EH (cell line): ENCODE measurements at regions not wholly inside any gene's neighbourhood (a gene's known extent, or its start where the extent isn't known, plus 50 kb on each side); places are given as distances from the start of the nearest gene placed in this dataset.
"Not testable (repeated sequence)": the region's sequence is repeated elsewhere in the genome, so short reads cannot be mapped to it uniquely, and the experiment has no call there.

ENCODE experiments used
- DNase-seq: peaks from one replicate; pipeline ENCODE4 v3.0.0-alpha.2; 2015; ENCODE audit warnings: low read depth

DNA sequence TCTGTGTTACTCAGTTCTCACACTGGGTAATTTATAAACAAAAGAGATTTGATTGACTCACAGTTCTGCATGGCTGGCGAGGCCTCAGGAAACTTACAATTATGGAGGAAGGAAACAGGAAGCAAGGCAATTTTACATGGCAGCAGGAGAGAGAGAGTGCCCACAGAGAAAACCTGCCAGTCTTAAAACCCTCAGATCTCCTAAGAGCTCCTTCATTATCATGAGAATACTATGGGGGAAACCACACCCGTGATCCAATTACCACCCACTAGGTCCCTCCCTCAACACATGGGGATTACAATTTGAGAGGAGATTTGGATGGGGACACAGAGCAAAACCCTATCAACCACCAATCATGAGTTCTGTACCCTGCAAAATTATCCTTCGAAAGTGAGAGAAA is 1180.8 kb downstream of the JRKL start:
- DNase-seq = no peak

DNA sequence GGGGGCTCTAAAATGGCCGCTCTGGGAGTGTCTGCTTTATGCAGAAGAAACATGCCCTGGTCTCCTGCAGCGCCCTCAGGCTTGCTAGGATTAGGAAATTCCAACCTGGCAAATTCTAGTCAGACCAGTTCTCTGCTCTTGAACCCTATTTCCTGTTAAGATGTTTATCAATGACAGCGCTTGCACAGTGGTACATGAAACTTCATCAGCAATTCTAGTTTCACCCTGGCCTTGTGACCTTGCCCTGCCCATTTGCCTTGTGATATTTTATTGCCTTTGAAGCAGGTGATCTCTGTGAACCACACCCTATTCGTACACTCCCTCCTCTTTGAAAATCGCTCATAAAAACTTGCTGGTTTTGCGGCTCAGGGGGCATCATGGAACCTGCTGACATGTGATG is 1184.0 kb downstream of the JRKL start:
- DNase-seq = not testable (repeated sequence)

DNA sequence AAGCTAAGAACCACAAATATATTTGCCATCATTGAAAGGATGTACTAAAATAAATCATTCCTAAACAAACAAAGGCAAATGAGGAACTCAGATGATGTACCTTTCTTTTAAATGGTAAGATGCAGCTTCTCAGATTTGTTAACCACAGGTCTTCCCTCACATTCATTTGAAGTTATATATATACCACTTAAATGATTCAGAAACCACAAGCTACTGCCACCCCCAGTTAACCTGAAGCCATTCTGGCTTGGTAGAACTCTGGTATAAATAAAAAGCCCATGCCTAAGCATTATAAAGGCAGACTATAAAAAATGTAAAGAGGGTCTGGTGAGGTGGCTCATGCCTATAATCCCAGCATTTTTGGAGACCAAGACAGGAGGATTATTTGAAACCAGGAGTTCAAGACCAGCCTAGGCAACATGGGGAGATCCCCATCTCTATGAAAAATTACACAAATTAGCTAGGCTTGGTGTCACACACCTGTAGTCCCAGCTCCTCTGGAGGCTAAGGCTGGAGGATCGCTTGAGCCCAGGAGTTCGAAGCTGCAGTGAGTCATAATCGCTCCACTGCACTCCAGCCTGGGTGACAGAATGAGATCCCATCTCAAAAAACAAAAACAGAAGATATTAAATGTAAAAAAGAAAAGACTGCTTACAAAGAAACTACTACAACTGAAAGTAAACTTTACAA is 1185.3 kb downstream of the JRKL start:
- DNase-seq = no peak

DNA sequence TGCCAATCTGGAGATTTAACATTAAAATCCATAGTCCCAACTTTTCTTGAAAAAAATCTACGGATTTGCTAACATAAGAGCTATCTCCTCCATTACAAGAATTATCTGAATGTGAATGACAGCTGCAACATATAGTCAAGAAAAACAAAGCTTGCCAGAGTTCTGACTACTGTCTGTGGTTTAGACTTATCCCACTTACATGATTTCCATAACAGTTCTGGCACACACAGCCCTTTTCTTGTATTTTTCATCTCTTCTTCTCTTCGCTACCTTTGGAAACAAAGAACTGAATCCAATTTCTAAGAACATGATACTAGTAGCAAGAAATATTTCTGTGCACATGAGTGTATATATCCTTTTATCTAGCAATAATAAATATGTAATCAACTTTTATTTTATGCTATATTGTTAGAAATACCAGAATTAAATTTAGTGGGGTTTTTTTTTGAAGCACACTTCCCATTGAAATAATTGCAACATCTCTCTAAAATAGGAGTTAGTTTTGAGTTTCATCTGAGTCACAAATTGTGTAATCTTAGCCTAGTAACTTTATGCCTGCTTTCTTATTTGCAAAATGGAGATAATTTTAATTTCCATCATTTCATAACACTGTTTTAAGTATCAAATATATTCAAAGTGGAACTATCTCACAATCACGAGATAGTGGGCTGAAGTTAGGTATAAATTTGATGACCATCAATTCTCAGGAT is 1217.6 kb downstream of the JRKL start:
- DNase-seq = no peak

DNA sequence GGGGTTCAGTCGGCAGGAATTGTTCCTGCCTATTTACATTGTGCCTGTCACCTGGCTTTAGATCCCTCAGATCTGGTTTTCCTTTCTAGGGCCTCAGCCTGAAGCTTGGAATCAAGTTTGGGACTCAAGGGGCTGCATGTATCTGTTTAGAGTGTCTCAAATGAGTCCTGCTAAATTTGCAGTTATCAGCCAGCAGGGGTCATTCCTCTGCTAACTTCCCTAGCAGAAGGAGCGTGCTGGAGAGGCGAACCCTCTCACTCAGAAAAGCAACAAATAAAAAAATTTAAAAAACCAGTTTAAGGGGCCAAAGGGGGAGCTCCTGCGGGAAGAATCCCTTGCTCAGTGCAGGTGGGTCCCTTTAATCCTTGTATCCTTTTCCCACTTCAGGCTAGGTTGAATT is 1220.2 kb downstream of the JRKL start:
- no peak for DNase-seq

DNA sequence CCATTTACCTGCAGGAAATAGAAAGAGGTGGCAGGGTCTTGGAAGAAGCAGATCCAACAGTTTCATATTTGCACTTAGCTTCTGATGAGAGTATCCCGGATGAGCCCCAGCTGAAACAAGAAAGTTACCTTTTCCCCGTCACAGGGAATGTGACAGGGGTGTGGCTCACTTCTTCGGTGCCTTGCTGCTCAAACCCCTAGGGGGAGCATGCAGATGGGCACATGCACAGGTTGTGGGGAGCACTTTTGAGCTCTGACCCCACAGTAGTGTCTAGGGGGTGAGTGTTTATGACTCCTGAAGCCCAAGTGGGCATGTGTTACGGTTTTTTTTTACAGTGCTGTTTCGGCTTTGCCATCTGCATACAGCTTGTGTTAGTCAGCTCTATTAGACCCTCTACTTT is 1221.0 kb downstream of the JRKL start:
- DNase-seq = no peak

DNA sequence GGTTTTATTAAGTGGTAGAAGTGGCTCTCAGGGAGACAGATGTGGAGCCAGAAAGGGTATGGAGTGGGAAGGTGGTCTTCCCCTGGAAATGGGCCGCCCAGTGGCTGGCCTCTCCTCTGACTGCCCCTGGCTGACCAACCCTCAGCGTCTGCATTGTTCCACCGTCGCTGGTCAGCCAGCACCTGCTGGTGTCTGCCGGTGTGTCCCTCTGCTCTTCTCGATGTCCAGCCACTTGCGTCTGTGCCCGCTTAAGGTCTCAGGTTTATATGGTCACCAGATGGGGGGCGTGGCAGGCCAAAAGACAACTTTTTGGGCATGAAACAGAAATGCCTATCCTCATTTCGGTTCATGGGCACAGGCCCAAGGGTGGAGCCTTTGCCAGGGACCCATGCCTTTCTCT is 1221.5 kb downstream of the JRKL start:
- no peak for DNase-seq

DNA sequence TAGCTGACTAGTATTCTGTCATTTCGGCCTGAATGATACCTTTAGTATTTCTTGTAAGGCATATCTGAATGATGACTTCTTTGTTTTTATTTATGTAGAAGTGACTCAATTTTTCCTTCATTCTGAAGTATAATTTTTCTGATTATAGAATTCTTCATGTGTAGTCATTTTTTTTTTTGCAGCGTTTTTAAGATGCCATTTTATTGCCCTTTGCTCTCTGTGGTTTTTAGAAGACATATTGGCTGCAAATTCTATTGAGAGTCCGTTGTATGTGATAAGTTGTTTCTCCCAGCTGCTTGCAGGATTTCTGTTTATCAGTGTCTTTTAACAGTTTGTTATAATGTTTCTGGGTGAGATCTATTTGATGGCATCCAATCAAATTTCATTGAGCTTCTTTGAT is 1224.8 kb downstream of the JRKL start:
- no peak for DNase-seq

DNA sequence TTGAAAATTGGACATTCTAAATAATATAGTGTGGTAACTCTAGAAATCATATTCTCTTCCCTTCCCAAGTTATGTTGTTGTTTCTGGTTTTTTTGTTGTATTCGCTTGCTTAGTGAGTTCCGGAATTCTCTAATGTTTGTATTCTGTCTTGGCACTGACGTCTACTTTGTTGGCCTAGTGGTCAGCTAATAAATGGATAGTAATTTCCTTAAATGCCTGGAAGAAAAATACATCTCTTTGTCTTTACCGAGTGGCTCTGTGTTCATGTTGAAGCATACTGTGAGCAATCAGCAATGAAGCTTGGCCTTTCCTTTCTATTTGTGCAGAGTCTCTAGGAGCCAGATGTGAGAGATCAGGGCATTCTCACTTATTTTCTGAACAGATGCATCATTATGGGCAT is 1225.7 kb downstream of the JRKL start:
- no peak for DNase-seq

DNA sequence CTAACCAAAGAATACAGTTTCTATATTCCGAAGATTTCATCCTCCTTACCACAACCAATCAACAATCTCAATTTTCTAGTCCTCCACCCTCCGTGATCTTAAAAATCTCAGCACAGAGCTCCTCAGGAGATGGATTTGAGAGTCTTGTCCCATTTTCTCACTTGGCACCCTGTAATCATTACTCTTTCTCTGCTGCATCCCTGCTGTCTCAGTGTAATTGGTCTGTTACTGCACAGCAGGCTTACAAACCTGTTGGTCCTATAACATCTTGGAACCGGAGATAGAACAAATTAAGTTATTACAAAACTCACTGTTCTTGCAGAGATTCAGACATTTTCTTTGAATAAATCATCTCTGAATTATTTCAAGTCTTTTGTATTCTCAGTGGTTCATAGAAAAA is 1227.2 kb downstream of the JRKL start:
- no peak for DNase-seq

DNA sequence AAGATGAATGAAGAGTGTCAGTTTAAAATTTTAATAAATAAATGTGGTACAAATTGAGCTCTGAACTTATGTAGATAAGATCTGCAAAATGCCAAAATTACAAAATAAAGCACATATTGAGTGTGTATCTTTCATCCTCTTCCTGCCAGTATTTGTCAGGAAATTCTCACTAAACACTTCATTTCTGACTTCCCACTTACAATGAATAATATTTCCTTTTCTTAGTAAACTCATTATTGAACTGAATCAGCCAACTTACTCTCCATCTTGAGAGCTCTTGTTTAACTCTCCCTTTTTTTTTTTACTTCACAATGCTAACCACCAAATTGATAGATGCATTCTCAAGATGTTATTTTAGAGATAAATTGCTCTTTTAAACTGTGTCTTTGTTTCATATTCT is 1230.2 kb downstream of the JRKL start:
- DNase-seq = no peak

DNA sequence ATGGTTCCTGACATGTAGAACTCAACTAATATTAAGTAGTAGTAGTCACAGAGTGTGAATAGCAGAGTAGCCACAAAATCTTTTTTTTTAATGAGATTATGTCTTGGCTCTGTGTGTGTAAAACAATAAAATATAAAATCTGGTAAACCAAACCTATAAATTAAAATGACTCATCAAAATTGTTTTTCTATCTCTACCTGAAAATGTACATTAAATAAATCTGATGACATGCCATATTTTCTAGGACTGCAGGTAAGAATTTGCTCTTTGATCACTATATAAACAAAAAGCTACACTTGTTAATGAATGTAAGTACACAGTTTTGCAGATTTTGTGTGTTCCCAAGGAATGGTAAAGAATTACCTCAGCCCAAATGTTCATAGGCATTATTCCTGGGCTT is 1231.5 kb downstream of the JRKL start:
- no peak for DNase-seq

DNA sequence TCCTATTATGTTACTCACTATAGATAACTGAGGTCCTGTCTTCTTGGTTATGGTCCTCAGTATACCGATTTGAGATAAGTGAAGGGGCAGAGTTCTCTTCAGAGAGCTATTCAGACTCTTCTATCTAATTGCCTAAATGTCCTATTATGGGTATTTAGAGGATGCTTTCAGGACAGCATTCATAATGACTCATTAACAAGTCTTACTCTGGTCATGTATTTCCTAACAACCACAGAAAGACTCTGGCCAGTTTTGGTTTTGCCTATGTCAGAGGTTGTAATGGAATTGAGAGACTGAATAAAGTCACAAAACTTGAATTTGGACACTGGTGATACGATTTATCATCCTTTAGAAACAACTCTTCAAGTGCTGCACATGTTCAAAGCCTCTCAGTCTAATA is 1233.0 kb downstream of the JRKL start:
- DNase-seq = no peak

DNA sequence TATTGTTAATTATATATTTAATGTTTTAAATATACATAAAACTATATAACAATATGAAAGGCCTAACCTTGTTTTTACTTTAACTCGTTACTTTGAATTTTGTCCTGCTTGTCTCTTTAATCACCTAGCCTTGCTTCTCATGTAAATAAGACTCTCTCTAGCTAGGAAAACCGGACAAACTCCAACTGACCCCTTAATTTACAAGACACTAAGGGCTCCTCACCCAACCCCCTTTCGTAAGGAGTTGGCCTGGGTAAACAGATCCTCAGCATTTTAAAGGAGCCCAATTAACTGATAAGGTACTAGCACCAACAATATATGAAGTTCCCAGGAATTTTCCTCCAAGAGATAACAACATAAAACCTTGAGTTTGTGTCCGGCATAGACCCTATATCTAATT is 1246.9 kb downstream of the JRKL start:
- DNase-seq = not testable (repeated sequence)

DNA sequence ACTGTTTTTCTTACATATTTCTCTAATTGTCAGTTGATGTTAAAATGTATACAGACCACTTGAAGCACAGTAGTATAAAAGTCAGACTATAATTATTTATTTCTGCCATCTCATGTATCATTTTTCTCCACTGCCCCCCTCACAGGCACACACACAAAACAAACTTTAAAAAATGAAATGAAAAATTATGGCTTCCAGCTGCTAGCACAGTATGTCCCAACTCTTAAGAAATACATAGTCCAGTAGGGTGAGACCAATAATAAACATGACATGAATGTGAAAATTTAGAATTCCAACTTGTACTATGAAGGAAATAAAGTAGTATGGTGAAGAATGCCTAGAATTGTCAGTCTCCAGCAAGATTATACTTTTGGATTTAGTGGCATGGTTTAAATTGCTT is 1247.9 kb downstream of the JRKL start:
- DNase-seq = no peak

DNA sequence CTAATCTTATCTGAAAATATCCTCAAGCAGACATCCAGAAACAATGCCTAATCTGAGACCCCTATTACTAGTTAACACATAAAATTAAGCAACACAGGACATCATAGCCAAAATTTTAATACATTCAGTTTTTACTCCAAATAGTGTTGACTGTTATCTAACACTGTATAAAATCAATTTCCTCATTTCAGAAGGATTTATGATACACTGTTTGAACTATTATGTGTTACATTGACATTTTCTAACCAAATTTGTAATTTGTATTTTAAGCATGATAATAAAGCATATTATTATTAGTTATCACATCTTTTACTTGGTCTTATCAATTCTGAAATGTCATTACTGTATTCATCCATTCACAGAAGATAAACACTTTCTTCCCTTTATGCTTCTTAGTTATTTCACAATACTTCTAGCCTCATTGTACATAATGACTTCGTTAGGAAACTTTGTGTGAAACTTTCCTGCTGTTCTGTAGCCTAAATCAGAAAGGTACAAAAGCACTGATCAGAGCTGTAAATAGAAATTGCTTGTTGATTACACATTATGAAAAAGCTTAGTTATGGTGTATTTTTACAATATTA is 1248.9 kb downstream of the JRKL start:
- no peak for DNase-seq

DNA sequence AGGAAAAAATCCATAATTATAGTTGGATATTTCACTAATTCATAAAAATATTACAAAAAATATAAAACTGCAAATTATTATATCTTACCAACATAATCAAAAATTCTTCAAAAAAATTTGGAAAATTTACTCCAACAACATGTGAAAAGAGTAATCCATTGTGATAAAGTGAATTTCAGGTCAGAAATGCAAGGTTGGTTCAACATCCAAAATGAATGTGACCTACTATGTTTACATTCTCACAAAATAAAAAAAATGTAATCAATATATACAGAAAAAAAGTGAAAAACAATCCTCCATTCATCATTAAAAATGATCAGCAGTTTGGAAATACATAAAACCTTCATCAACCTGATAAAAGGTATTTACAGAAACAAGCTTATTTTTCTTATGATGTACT is 1252.2 kb downstream of the JRKL start:
- DNase-seq = no peak

DNA sequence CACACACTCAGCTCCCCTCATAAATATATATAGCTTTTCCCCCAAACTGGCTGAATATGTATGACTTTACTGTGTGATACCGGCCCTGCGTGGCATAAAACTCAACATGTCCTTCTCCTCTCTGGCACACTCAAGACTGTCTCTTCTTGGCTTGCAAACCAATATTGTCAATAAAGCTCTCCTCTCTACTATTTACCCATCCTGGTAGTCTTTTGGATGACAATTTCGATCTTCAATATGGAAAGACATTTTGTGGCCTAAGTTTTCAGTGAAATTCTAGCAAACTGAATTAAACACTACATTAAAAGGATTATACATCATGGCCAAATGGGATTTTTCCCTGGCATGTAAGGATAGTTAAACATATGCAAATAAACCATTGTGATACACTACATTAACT is 1255.9 kb downstream of the JRKL start:
- DNase-seq = no peak

DNA sequence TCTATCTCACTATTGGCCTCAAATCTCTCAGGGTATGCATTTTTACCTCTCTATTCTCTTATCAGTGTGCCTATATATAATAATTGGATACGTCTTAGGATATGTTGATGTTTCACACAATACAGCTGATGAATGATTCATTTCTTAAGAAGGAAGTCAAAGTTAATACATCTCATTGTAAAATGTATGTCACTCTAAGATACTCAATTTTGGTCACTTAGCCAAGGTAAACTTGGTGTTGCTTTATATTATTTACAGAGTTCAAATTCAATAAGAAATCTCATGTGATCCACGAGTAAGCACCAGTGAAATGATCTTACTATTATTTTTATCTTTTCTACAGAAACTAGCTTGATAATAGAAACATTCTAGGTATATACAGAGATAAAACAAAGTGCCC is 1266.5 kb downstream of the JRKL start:
- DNase-seq = no peak

DNA sequence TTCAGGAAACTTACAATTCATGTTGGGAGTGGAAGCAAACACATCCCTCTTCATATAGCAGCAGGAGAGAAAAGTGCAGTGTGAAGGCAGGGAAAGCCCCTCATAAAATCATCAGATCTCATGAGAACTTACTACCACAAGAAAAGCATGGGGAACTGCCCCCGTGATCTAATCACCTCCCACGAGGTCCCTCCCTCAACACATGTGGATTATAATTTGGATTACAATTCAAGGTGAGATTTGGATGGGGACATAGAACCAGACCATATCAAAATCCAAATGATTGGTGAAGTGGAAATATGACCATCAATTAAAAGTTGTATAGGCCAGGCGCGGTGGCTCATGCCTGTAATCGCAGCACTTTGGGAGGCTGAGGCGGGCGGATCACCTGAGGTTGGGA is 1268.0 kb downstream of the JRKL start:
- DNase-seq = no peak

DNA sequence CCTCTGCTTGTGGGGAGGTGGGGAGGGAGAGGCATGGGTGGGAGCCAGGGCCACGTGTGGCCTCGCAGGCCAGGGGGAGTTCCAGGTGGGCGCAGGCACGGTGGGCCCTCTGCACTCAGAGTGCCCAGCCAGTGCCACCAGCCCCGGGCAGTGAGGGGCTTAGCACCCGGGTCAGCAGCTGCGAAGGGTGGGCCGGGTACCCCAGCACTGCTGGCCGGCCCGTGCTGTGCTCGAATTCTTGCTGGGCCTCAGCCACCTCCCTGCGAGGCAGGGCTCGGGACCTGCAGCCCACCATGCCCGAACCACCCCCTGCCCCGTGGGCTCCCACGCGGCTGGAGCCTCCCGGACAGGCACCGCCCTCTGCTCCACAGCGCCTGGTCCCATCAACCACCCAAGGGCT is 1277.2 kb downstream of the JRKL start:
- no peak for DNase-seq

DNA sequence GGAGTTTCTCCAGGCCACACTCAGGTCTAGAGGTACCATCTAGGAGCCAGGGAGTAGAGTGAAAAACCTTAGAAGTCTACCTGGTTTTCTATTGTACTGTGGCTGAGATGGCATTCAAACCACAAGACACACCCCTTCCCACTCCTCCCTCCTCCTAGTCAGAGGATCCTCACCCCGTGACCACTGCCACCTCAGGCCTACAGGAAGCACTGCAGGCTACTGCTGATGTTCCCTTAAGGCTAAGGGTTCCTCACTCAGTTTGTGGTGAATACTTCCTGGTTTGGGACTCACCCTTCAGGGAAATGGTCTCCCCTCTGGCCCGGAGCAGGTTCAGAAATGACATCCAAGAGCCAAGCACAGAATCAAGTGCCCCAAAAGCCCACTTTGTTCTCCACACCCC is 1293.9 kb downstream of the JRKL start:
- no peak for DNase-seq

DNA sequence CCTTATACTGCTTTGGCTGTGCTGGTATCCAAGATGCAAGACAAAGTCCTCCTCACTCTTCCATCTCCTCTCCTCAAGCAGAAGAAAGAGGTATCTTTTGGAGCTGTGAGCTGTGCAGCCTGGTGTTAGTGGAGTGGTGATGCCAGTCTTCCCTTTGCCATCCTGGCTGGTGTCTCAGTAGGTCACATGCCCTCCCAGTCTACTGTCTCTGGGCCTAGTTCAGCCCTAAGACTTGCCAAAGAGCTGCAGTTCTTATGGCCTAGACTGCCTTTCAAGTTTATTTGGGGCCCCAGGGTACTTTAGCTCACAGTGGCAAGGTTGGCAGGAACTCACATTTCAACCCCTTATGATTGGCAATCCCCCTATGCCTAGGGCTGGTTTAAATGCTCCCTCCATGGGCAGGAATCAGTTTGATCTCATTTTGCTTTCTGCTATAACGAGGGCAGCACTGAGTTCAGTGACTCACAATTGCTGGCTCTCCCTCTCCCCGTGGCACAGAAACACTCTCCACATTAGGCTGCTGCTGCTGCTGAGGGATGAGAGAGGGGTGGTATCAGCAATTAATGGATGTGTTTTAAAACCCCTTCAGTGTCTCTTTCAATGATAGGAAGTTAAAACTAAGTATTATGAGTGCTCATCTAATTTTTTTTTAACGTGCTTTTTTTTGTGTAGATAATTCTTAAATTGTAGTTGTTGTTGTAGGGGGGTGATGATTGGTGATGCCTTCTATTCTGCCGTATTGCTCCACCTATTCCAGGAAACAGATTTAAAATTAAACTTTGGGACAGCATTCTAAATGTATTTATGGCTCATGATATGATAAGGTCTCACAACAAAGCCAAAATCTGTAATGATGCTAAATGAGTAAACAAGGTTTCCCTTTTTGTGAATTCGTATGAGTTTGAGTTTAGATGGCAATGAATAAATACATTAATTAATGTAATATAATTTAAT is 1295.0 kb downstream of the JRKL start:
- DNase-seq = no peak
